HCT116 (cell line): ENCODE measurements at regions not wholly inside any gene's neighbourhood (a gene's known extent, or its start where the extent isn't known, plus 50 kb on each side); places are given as distances from the start of the nearest gene placed in this dataset.

Source experiments
- ATAC-seq: fragments of 200-7000 bp; cut with Tn5 transposase; 2 replicates; pipeline ENCODE4 v1.9.1; 2020; ENCODE audit warnings: mild to moderate bottlenecking, moderate library complexity
- BruUV-seq: library from RNA; stranded (reverse); fragments of 400-500 nt; replicated peaks from 2 replicates; lab custom pipeline; 2021; lab: Mats Ljungman, UMichigan
- CTCF ChIA-PET: fragments of 300-600 bp; sonication (Branson Sonifier 250); formaldehyde crosslinking; loops from one replicate; lab custom pipeline; 2021; ENCODE audit warnings: antibody characterized with exemption; lab: Charles Lee
- POLR2A ChIA-PET: fragments of 300-600, 350-600 bp; sonication (Branson Sonifier 250); formaldehyde crosslinking; loops from one replicate; lab custom pipeline; 2021; ENCODE audit warnings: antibody characterized with exemption; lab: Charles Lee
- RAD21 ChIA-PET, 2 experiments: fragments of 300-600 bp; sonication (Branson Sonifier 250); formaldehyde crosslinking; loops; one replicate each; lab custom pipeline; 2023; ENCODE audit warnings: low total read pairs in 2 of 2; ENCODE audit not compliant: uncharacterized antibody in 2 of 2, unreplicated experiment in 2 of 2, low non-redundant PET in 1 of 2; lab: Charles Lee
- DNase-seq: peaks from one replicate; pipeline ENCODE4 v3.0.0-alpha.2; 2010; ENCODE audit warnings: low read depth, low spot score
- H2AFZ ChIP-seq: fragments of 200-600 bp; shearing (Covaris generic), sonication (generic); 2 replicates; pipeline ENCODE4 v1.6.1; 2017; ENCODE audit warnings: low read depth, mixed run types, mixed read lengths, antibody characterized with exemption, low read length; ENCODE audit not compliant: poor library complexity, severe bottlenecking
- H3K27ac ChIP-seq: 2 replicates; pipeline ENCODE4 v1.5.1; 2012; ENCODE audit warnings: low read depth, low read length
- H3K27me3 ChIP-seq: fragments of 200-600 bp; sonication (generic); 2 replicates; pipeline ENCODE4 v1.6.1; 2016; ENCODE audit warnings: mixed run types, low read length, mixed read lengths; ENCODE audit not compliant: insufficient read depth
- H3K36me3 ChIP-seq, 2 experiments: fragments of 200-500 bp in 1 of 2; fragments of 200-600 bp in 1 of 2; sonication (Bioruptor generic) in 1 of 2; sonication (generic) in 1 of 2; 2 replicates each; pipeline versions ENCODE4 v1.5.1 to v1.6.1; 2014 to 2016; ENCODE audit warnings: low read length in 2 of 2, inconsistent platforms in 1 of 2, mixed read lengths in 1 of 2, mixed run types in 1 of 2; ENCODE audit not compliant: insufficient read depth in 2 of 2, control insufficient read depth in 1 of 2
- H3K4me1 ChIP-seq, 2 experiments: fragments of 200-600 bp in 1 of 2; sonication (generic) in 1 of 2; 2 replicates each; pipeline versions ENCODE4 v1.5.1 to v1.6.1; 2012 to 2017; ENCODE audit warnings: low read length in 2 of 2, inconsistent platforms in 1 of 2, mild to moderate bottlenecking in 1 of 2, mixed read lengths in 1 of 2, mixed run types in 1 of 2, moderate library complexity in 1 of 2; ENCODE audit not compliant: insufficient read depth in 2 of 2, control insufficient read depth in 1 of 2
- H3K4me2 ChIP-seq: fragments of 200-600 bp; sonication (generic); 2 replicates; pipeline ENCODE4 v1.6.1; 2017; ENCODE audit warnings: mixed run types, low read length, mixed read lengths
- H3K4me3 ChIP-seq, 2 experiments: fragments of 200-600 bp in 1 of 2; sonication (generic) in 1 of 2; replicated peaks in 1 of 2; 2 replicates each; pipeline ENCODE4 v1.5.1; 2011 to 2016; ENCODE audit warnings: low read length in 2 of 2, control low read depth in 1 of 2, low read depth in 1 of 2, mild to moderate bottlenecking in 1 of 2, mixed read lengths in 1 of 2, mixed run types in 1 of 2
- H3K79me2 ChIP-seq: fragments of 200-600 bp; sonication (generic); 2 replicates; pipeline ENCODE4 v1.6.1; 2017; ENCODE audit warnings: mild to moderate bottlenecking, mixed run types, low read length, moderate library complexity, mixed read lengths; ENCODE audit not compliant: insufficient read depth
- H3K9ac ChIP-seq: fragments of 200-600 bp; sonication (generic); 2 replicates; pipeline ENCODE4 v1.6.1; 2016; ENCODE audit warnings: low read length, mixed read lengths
- H3K9me2 ChIP-seq: fragments of 200-600 bp; sonication (generic), shearing (Covaris generic); 2 replicates; pipeline ENCODE4 v1.6.1; 2017; ENCODE audit warnings: mixed run types, mild to moderate bottlenecking, moderate library complexity; ENCODE audit not compliant: insufficient read depth
- H3K9me3 ChIP-seq, 2 experiments: fragments of 200-500 bp in 1 of 2; fragments of 200-600 bp in 1 of 2; sonication (Bioruptor generic) in 1 of 2; sonication (generic) in 1 of 2; 2 replicates each; pipeline ENCODE4 v1.6.1; 2014 to 2017; ENCODE audit warnings: low read length in 2 of 2, mixed read lengths in 2 of 2, inconsistent platforms in 1 of 2, low read depth in 1 of 2, mild to moderate bottlenecking in 1 of 2, mixed run types in 1 of 2, moderate library complexity in 1 of 2; ENCODE audit not compliant: control insufficient read depth in 1 of 2, insufficient read depth in 1 of 2
- H4K20me1 ChIP-seq: fragments of 200-600 bp; sonication (generic), shearing (Covaris generic); 2 replicates; pipeline ENCODE4 v1.6.1; 2017; ENCODE audit warnings: mixed run types, mild to moderate bottlenecking, moderate library complexity; ENCODE audit not compliant: insufficient read depth
- CBX3 ChIP-seq: IDR thresholded peaks from 2 replicates; pipeline ENCODE4 v1.6.1; 2012; ENCODE audit warnings: low read depth
- EGR1 ChIP-seq: IDR thresholded peaks from 2 replicates; pipeline ENCODE4 v1.6.1; 2012; ENCODE audit warnings: low read depth
- ELF1 ChIP-seq: IDR thresholded peaks from 2 replicates; pipeline ENCODE4 v1.6.1; 2012; ENCODE audit warnings: low read depth, borderline replicate concordance
- EZH2 ChIP-seq: fragments of 200-600 bp; sonication (generic); IDR thresholded peaks from 2 replicates; pipeline ENCODE4 v1.6.1; 2017; ENCODE audit warnings: antibody characterized with exemption, mixed run types
- JUND ChIP-seq: IDR thresholded peaks from 2 replicates; pipeline ENCODE4 v1.6.1; 2012
- POLR2A ChIP-seq: IDR thresholded peaks from 2 replicates; pipeline ENCODE4 v1.7.0; 2011; ENCODE audit warnings: borderline replicate concordance; ENCODE audit not compliant: insufficient read depth, insufficient read length; ENCODE audit errors: extremely low read depth
- POLR2AphosphoS5 ChIP-seq: IDR thresholded peaks from 2 replicates; pipeline ENCODE4 v1.6.1; 2011; ENCODE audit warnings: mild to moderate bottlenecking, low read depth, low read length, moderate library complexity
- RAD21 ChIP-seq: IDR thresholded peaks from 2 replicates; pipeline ENCODE4 v1.6.1; 2012; ENCODE audit warnings: low read depth, mild to moderate bottlenecking
- SIN3A ChIP-seq: IDR thresholded peaks from 2 replicates; pipeline ENCODE4 v1.6.1; 2012; ENCODE audit warnings: low read depth
- YY1 ChIP-seq: IDR thresholded peaks from 2 replicates; pipeline ENCODE4 v1.6.1; 2011; ENCODE audit warnings: low read length, low read depth, moderate library complexity, mild to moderate bottlenecking; ENCODE audit not compliant: insufficient replicate concordance; ENCODE audit errors: extremely low read depth
- ZFX ChIP-seq: fragments of 450-650 bp; IDR thresholded peaks from 2 replicates; pipeline ENCODE4 v1.6.1; 2017
- ZNF274 ChIP-seq: fragments of 200-500 bp; sonication (Bioruptor generic); IDR thresholded peaks from 2 replicates; pipeline ENCODE4 v1.6.1; 2014; ENCODE audit warnings: mild to moderate bottlenecking, low read depth, low read length, inconsistent platforms
- intact Hi-C: fragments of 100-400 bp; cut with micrococcal nuclease; formaldehyde crosslinking; loops from 2 replicates; pipeline ENCODE4 v1.10.0; 2022
- TF ChIP-seq, protein P1 (sequence below): IDR thresholded peaks from 2 replicates; pipeline ENCODE4 v1.6.1; 2012
- TF ChIP-seq, protein P2 (sequence below), 3 experiments: fragments of 200-600 bp in 1 of 3; sonication (generic) in 1 of 3; IDR thresholded peaks in 2 of 3; conservative IDR thresholded peaks in 1 of 3; 2 replicates each; pipeline ENCODE4 v1.5.1; 2012 to 2017; ENCODE audit warnings: low read depth in 2 of 3, low read length in 2 of 3, antibody characterized with exemption in 1 of 3, borderline replicate concordance in 1 of 3, control low read depth in 1 of 3, mild to moderate bottlenecking in 1 of 3, mixed read lengths in 1 of 3, mixed run types in 1 of 3, moderate library complexity in 1 of 3; ENCODE audit not compliant: insufficient read depth in 1 of 3
- TF ChIP-seq, protein P3 (sequence below): IDR thresholded peaks from 2 replicates; pipeline ENCODE4 v1.6.1; 2012

DNA sequence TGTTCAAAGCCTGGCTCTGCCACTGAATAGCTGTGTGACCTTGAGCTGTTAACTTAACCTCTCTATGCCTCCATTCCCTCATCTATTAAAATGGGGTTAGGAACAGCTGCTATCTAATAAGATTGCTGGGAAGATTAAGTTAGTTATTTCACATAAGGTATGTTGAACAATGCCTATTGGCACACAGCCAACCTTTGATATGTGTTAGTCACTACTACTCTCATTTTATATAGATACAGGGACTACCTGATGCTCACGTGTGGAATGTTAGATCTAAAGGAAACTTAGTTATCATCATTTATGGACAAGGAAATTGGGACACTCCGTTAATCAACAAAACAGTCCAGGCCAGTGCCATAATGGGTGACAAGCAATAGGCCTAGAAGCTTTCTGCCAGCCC lies 332.4 kb upstream of the PPP2R3A start:
- H3K9ac ChIP-seq, result no peak overlapping the region
- intact Hi-C loops, result no loop called here
- no peak for TF ChIP-seq EGR1
- TF ChIP-seq, protein P1, sequence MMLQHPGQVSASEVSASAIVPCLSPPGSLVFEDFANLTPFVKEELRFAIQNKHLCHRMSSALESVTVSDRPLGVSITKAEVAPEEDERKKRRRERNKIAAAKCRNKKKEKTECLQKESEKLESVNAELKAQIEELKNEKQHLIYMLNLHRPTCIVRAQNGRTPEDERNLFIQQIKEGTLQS, result no peak
- TF ChIP-seq, protein P2, sequence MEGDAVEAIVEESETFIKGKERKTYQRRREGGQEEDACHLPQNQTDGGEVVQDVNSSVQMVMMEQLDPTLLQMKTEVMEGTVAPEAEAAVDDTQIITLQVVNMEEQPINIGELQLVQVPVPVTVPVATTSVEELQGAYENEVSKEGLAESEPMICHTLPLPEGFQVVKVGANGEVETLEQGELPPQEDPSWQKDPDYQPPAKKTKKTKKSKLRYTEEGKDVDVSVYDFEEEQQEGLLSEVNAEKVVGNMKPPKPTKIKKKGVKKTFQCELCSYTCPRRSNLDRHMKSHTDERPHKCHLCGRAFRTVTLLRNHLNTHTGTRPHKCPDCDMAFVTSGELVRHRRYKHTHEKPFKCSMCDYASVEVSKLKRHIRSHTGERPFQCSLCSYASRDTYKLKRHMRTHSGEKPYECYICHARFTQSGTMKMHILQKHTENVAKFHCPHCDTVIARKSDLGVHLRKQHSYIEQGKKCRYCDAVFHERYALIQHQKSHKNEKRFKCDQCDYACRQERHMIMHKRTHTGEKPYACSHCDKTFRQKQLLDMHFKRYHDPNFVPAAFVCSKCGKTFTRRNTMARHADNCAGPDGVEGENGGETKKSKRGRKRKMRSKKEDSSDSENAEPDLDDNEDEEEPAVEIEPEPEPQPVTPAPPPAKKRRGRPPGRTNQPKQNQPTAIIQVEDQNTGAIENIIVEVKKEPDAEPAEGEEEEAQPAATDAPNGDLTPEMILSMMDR (IDR thresholded peaks at IDR 0.05 in 2 of 3, conservative IDR thresholded peaks at IDR 0.05 in 1 of 3; ENCODE audit: borderline replicate concordance in 1 of 3, insufficient read depth in 1 of 3, low read depth in 2 of 3, low read length in 2 of 3), result no peak
- TF ChIP-seq ELF1, result no peak
- no peaks in the 10 kb centered on the region for H3K9me3 ChIP-seq
- H3K27ac ChIP-seq, result no peak overlapping the region
- DNase-seq (no peak), ATAC-seq (no peak)
- H3K4me3 ChIP-seq, result no peak overlapping the region
- ChIA-PET CTCF (no interaction called here), RAD21 (no interaction called here), POLR2A (no interaction called here)
- no peaks in the 10 kb centered on the region for H3K36me3 ChIP-seq
- BruUV-seq, result no TSS peak
- no peak overlapping the region for H2AFZ ChIP-seq
- H3K9me2 ChIP-seq, result no peaks in the 10 kb centered on the region
- H3K79me2 ChIP-seq, result no peaks in the 10 kb centered on the region
- no peaks in the 10 kb centered on the region for H4K20me1 ChIP-seq
- H3K4me1 ChIP-seq, result no peaks in the 10 kb centered on the region
- H3K4me2 ChIP-seq, result no peak overlapping the region
- H3K27me3 ChIP-seq, result peaks cover 24% of the 10 kb centered on the region; the same call in 1 of the 2 replicates

DNA sequence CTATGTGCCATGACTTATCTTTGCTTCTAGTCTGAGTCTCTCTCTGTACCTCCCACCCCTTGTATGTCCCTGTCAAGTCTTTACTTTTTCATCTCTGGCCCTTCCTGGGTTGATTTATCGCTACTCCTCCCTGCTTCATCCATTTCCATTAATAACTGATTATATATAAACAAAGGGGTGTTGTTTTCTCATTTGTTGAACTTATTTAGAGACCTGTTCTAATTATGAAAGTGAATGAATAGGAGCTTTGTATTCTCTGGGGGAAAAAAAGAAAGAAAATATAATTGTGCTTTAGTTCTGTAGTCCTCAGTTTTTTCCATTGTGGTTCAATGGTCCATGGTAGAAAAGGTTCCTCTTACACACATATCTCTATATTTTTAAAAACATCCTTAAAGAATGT lies 328.9 kb upstream of the PPP2R3A start:
- no peak overlapping the region for H3K4me2 ChIP-seq
- ATAC-seq (no peak), DNase-seq (no peak)
- CTCF ChIA-PET, result no interaction called here
- no peaks in the 10 kb centered on the region for H4K20me1 ChIP-seq
- no peaks in the 10 kb centered on the region for H3K79me2 ChIP-seq
- intact Hi-C loops, result no loop called here
- H3K4me3 ChIP-seq, result no peak overlapping the region
- no peak overlapping the region for H3K27ac ChIP-seq
- H3K9me3 ChIP-seq, result no peaks in the 10 kb centered on the region
- POLR2A ChIA-PET, result no interaction called here
- no peak overlapping the region for H3K9ac ChIP-seq
- RAD21 ChIA-PET, result no interaction called here
- H3K4me1 ChIP-seq, result no peaks in the 10 kb centered on the region
- H2AFZ ChIP-seq, result no peak overlapping the region
- BruUV-seq, result no TSS peak
- H3K36me3 ChIP-seq, result no peaks in the 10 kb centered on the region
- no peaks in the 10 kb centered on the region for H3K9me2 ChIP-seq
- H3K27me3 ChIP-seq, result 0 out of 2 replicates have a peak, but pooled peaks cover 6% of the 10 kb centered on the region
- TF ChIP-seq JUND (no peak), YY1 (no peak), POLR2A (no peak), SIN3A (no peak), ZNF274 (no peak), CBX3 (no peak), ZFX (no peak), EZH2 (no peak), RAD21 (no peak), POLR2AphosphoS5 (no peak)
- TF ChIP-seq, protein P2 (IDR thresholded peaks at IDR 0.05 in 2 of 3, conservative IDR thresholded peaks at IDR 0.05 in 1 of 3; ENCODE audit: borderline replicate concordance in 1 of 3, insufficient read depth in 1 of 3, low read depth in 2 of 3, low read length in 2 of 3), result no peak
- TF ChIP-seq, protein P3, sequence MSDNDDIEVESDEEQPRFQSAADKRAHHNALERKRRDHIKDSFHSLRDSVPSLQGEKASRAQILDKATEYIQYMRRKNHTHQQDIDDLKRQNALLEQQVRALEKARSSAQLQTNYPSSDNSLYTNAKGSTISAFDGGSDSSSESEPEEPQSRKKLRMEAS, result no peak
